GM04504 (cell line): ENCODE measurements at regions not wholly inside any gene's neighbourhood (a gene's known extent, or its start where the extent isn't known, plus 50 kb on each side); places are given as distances from the start of the nearest gene placed in this dataset.
A peak's percentile ranks its signal among the peaks of the same experiment; 100 is the strongest.
"Not testable (repeated sequence)": the region's sequence is repeated elsewhere in the genome, so short reads cannot be mapped to it uniquely, and the experiment has no call there.

ENCODE experiments used
- DNase-seq: peaks from one replicate; pipeline ENCODE4 v3.0.0-alpha.2; 2012; ENCODE audit warnings: low read depth

DNA sequence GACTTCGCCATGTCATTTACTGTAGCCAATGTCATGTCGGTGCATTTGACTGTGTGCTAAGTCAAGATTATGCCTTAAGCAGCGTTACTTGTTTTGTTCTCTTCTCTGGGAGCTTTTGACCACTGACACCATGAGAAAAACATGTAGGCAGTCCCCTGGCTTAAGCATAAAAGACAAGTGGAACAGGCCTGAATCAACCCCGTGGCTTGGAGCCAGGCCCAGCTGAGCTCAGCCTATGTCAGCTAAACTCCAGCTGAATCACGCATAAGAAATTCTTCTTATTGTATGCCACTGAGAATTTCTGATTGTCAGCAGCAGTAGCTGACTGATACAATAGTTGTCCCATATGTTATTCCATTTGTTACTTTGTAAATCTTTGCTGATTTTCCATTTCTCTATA lies 261.9 kb downstream of the CBLL2 start:
- DNase-seq: peak; percentile 25

DNA sequence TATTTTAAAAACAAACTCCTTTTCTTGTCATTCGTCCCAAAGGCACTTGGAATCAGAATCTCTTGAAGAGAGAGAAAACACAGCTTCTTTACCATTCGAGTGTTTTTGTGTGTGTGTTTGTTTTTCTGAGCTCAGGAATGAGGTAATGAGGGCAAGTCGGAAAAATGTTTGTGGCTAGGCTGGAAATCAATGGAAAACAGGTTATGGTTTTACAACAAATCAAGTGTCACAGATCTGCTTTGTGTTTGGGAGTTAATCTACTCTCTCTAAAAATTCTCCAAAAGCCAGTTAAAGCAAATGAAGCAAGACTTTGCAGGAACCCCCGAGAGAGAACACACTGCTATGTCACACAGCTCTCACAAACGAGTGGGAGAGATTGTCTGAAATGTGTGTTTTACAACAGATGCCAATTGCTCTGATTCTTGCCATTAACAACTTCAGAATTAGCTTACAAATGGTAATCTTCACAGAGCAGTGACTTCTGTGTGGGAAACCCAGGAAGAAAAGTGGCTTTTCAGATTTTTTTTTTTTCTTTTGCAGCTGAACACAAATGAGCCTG lies 264.1 kb downstream of the CBLL2 start:
- no peak for DNase-seq

DNA sequence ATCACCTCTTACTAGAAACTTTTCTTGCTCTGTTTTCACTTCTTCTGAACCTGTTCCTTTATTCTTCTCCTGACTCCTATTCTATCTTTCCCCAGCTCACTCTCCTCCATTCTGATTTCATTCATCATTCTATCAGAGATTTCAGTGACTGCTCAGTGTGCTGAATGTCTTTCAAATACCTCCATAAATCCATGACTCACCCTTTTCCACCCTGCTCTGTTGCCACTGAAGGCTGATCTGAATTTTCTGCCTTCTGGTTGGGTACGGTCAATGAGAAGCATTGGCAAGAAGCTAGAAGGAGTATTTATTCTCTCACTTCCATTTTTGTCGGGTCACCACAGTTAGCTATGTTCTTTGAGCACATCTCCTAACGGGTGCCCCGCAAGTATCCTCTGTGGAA lies 265.9 kb downstream of the CBLL2 start:
- no peak for DNase-seq

DNA sequence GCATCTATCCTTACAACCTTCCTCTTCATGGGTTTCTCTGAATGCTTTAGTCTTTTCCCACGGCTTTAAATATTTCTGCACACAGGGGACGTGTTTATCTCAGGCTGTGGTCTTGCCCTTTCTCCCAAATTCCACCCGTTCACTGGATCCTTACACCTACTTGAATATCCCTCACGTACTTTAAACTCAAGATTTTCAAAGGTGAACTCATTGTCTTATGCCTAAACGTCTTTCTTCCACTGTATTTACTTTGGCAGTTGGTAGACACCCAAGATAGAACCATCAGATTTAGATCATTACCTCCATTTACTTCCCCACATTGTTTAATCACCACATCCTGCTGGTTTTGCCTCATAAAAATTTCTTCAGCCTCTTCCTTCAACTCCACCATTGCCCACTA lies 269.2 kb downstream of the CBLL2 start:
- DNase-seq: no peak

DNA sequence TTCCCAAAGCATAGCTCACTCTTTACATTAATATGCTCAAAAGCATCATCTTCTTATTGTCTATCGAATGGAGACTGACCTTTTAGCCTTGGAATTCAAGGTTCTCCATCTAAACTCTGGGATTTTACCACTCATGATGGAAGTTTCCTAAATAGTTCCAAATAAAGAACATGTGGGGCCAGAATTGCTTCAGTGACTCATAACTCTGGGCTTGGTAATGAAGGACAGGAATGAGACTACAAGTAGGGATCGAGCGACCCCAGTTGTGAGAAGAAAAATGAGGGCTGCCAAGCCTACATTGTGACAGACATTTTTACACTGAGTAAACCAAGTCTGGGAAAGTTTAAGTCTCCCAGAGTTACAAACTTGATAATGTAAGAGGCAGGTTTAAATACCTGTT lies 269.9 kb downstream of the CBLL2 start:
- peak; percentile 3 for DNase-seq

DNA sequence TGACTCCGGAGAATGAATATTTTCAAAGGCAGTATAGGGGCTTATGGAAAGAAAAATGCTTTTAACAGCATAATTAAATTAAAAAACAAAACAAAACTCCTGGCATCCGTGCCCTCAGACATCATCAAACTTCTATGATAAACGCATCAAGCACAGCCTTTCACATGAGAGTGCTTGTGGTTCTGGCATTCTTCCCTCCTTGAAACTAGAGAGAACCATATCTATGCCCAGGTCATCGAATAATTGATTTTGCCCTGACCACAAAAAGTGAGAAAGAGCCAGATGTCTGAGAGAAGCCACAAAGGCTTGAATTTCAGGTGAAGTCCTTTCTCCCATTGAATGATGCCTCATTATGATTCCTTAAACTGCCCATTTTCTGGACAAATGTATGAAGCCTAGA lies 286.8 kb downstream of the CBLL2 start:
- DNase-seq: no peak

DNA sequence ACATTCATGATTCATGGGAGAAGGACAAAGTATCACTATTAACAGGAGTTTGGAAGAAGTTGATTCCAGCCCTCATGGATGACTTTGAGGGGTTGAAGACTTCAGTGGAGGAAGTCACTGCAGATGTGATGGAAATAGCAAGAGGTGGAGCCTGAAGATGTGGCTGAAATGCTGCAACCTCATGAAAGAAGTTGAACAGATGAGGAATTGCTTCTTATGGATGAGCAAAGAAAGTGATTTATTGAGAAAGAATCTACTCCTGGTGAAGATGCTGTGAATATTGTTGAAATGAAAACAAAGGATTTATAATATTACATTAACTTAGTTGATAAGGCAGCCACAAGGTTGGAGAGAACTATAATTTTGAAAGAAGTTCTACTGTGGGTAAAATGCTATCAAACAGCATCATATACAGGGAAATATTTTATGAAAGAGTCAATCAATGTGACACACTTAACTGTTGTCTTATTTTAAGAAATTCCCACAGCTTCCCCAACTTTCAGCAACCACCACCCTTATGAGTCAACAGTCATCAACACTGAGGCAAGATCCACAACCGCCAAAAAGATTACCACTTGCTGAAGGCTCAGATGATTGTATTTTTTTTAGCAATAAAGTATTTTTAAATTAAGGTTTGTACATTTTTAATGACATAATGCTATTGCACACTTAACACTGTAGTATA lies 302.6 kb downstream of the CBLL2 start:
- peak; percentile 5 for DNase-seq

DNA sequence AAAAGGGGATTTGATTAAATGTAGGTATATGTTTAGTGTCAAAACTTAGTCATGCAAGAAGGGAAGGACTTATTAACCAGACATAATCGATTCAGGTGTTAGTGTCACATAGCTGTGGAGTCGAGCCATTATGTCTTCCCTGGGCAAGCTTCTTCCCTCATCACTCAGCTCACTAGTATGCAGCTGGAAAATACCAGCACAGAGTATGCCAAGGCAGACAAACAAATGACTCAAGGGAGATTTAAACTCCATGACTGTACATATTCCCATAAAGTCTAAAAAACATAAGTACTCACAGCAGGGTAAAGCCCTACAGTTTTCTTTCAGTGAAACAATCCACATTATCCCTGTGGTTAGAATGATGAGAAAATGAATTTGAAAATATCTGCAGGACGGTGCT lies 304.5 kb downstream of the CBLL2 start:
- DNase-seq: peak; percentile 13

DNA sequence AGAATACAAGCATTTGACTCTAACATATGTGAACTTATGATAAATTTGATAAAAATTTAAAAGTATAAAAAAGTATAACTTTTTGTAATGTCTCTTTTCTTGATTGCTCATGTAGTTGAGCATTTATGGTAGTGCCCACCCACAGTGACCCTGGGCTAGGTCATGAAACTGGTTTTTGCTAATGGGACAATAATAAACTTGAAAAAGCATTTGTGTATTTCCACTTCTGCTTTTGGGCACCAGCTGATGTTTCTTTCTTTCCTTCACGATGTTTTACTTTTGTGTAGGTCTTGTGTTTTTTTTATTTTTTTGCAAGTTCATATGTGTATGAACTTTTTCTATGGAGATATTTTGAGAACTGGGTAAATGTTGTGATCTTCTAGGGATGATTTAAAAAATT lies 313.1 kb downstream of the CBLL2 start:
- DNase-seq: no peak

DNA sequence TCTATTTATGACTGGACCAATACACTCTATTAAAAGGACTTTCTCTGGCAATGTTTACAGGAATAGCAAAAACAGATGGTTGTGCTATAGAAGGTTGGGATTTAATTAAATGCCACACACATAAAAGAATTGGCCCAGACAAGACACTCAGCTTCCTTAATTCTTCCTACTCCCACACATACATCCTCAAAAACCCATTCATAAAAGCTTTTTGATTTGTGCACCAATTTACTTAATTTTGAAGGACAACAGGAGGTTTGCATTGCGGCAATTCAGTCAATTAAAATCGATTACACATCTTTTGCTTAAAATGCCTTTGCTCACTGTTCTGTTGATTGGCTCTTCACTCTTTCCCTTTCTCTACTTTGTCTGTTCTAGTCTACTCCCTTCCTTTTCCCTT lies 317.1 kb downstream of the CBLL2 start:
- no peak for DNase-seq

DNA sequence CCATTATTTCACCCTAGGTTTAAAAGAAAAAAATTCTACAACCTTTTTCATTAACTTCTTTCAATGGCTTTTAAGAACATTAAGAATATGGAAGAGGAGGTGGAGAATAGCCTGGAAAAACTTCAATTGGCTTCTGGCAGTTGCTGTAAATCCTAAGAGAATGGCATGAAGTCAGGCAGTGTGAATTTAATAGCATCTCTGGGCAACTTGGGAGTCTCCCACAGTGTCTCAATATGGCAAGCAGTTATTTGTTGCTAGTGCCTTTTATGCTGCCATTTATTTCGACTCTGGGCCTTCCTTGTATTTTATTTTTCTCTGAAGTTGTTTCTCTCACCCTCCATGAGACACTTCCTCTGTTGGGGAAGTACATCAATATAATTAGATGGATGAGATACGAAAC lies 322.1 kb downstream of the CBLL2 start:
- no peak for DNase-seq

DNA sequence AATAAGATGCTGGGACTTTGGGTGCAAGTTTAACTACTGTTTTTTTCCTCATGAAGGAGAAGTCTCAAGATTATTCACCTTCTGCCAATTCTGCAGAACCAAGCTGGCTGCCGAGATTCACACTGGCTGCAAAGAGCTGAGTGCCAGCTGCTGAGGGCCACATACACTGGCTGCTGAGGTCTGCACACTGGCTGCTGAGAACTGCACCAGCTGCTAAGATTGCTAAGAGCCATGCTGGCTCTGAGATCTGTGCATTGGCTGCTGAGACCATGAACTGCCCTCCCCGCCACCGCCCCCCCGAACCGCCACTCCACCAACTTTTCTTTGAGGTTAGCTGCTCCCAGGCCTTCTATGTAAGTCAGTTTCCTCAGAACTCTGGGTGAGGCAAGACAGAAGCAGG lies 330.3 kb downstream of the CBLL2 start:
- DNase-seq: no peak

DNA sequence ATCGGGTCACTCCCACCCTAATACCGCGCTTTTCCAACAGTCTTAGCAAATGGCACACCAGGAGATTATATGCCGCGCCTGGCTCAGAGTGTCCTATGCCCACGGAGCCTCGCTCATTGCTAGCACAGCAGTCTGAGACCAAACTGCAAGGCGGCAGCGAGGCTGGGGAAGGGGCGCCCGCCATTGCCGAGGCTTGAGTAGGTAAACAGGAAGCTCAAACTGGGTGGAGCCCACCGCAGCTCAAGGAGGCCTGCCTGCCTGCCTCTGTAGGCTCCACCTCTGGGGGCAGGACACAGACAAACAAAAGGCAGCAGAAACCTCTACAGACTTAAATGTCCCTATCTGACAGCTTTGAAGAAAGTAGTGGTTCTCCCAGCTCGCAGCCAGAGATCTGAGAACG lies 336.7 kb downstream of the CBLL2 start:
- not testable (repeated sequence) for DNase-seq

DNA sequence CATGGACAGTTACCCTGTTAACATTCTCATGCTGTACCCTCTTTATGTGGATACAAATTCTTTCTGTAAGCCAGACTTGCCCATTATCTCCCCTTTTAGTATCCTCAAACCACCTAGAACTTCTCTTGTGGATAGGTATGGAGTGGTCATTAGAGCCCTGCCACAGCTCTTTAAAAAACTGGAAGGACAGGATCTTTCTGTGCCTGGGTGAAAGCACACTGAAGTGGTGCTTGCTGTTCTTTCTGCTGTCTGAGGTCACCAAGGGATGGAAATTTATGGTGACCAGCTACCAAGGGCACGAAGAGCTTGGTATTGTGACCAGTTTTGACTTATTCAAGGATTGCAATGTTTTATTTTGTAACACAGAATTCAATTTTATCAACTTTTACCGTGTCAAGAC lies 344.2 kb downstream of the CBLL2 start:
- no peak for DNase-seq

DNA sequence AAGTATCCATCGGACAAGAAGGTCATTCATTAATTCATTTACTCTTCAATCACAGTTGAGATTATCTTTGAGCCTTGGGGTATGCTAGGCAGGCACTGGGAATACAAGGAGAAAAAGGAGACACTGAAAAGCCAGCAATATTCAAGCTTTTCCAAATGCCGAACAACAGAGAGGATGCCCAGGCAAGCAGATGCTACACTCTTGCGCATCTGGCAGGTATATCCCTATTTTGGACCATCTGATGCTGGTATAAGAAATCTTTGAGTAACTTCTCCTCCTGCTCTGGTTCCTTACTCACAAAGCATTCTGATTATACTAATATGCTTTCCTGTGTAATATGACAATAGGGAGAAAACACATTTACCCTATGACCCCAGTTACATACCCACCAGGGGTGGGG lies 354.9 kb downstream of the CBLL2 start:
- no peak for DNase-seq

DNA sequence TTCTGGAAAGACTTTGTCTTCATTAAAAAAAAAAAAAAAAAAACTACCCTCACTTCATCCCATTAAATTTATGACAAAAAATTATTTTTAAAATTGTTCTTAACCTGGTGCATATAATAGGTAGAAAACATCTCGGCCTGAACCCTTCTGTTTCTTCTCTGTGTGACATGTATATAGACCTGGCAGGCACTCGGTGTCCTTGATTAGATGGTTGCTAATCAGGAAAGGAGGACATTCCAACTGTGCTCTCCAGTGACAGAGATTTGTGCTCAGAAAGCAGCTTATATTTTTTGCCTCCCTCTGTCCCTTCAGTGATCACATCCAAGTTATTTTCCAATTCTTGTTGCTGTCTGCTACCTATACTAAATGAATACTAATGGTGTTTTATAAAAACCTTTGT lies 355.6 kb downstream of the CBLL2 start:
- DNase-seq: no peak

DNA sequence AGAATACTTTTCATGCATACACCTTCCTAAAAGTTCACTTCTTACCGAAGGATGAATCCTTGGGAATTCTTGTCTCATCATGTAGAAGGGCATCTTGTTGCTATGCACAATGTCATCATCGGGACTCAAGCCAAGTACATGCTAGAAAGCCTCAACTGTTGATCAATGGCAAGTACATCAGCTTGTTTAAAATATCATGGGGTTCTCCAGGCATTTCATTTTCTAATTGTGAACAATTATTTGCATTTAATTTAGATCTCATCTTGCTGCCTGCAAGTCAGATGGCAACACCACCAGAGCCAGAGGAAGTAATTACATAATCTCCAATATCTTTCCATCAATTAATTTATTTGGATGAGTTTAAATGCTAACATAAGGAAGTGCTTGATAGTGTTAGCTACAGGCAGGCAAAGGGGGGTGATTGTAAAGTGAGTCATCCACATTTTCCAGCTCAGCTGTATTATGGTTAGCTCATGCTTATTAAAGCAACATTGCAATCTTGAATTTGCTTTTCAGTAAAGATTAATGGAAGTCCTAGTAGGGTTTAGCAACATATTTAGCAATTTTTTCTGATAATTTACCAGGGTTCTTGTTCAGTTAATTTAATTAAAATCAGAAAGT lies 356.5 kb downstream of the CBLL2 start:
- no peak for DNase-seq

DNA sequence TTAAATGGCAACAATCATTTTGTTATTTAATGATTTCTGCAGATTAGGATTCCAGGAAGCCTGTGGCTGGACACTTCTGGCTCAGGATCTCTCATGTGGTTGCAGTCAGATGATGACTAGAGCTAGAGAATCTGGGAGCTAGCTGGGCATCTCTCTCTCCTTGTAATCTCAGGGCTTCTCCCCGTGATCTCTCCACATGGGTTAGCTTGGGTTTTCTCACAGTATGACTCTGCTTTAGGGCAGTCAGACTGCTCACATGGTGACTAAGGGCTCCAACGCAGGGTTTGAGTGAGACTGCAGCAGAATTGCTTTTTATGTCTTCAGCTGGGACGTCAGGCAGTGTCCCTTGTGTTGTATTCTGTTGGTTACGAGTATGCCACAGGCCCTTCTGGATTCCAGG lies 361.4 kb downstream of the CBLL2 start:
- peak; percentile 44 for DNase-seq

DNA sequence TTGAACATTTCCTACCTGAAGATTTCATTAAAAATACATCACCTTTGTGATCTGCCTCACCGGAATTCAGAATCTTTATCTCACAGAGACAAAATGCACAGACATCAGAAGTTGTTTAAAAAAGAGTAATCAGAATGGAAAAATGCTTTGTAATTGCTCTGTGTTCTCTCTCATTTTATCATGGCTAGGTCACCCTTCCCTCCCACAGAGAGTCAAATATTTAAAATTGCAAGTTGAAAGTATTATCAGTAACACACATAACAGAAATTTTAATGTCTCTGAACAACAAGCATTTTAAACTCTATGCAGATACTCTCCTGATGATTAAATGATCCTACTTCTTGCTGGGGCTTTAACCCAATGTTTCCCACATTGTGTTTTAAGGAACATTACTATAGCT lies 362.0 kb downstream of the CBLL2 start:
- DNase-seq: no peak

DNA sequence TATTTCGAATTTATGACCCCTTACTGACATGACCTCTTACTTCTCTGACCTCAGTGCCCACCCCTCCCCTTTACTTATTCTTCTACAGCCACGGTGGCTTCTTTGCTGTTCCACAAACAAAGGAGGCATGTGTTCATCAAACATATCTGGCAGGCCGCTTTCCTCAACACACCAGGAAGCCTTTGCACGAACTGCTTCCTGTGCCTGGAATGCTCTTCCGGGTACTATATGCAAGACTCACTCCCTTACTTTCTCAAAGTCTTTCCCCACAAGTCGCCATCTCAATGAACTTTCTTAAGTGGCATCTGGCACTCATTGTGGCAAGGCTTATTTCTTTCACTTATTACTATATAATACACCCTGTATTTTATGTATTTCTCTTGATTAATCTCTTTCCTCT lies 351.5 kb upstream of the DDX53 start:
- no peak for DNase-seq

DNA sequence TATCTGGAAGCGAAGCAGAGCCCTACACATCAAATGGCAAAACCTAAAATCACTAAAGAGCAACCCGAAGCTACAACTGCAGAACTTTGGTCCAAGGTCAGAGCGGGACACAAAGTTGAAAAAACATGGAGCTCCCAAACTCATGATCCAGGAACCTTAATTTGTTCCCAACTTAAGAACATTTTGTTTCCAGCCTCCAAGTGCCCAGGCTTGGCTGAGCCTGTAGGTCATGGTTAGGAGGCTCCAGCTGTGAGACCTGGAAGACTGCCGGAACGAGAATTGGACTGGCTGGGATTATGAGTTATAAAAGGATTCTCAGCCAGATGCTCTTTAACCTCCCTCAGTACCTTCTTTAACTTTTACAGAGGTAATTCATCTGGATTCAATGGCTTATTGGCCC lies 349.1 kb upstream of the DDX53 start:
- no peak for DNase-seq

DNA sequence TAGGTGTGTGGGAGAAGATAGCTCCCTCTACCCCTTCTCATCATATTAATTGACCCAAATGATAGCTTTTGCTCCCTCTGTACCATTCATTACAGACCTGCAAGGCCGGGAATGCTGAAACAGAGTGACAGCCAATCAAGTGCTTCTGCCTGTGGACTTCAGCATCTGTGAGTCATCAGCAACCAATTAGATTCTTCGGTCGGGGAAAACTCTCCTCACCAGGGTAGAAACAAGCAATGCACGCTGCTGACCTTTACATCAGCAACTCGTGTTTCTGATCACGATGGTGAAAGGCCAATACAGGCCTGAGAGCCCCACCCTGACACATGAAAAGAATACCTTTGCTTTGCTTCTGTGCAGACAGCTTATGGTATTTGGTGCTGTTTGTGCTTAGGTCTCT lies 347.2 kb upstream of the DDX53 start:
- no peak for DNase-seq

DNA sequence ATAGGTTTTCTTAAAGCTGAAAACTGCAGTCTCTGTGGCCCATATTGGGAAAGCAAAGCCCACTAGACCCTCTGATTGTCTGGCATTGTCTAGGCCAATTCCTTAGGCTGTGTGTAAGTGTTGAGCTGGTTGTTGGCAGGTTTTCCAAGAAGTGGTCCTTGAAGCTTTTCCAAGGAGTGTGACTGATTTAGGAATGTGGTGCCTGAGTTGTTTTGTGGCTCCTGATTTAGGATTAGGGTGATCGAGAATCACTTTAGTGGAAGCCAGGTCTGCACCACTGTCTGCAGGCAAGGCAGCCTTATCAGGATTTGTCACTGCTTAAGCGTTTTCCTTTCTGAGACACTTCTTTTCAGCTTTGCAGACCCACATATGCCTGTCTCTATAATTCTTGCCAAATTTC lies 339.0 kb upstream of the DDX53 start:
- DNase-seq: no peak

DNA sequence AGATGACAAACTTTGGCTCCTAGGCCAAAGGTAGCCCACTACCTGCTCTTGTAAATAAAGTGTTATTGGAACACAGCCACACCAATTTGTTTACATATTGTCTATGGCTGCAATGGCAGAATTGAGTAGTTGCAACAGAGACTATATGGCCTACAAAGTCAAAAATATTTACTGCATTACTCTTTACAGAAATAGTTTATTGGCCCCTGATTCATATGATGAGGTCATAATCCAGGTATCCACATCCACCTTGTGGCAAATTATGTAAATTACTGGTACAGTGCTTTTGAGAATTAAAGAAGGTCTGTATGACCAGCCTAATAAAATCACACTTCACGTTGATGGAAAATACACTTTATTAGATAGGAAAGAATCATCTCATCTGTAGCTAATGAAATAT lies 337.0 kb upstream of the DDX53 start:
- DNase-seq: no peak
